ENCODE measurements at regions not wholly inside any gene's neighbourhood (a gene's known extent, or its start where the extent isn't known, plus 50 kb on each side); places are given as distances from the start of the nearest gene placed in this dataset.

- peaks cover 10% of the 10 kb centered on the region for H3K27me3 ChIP-seq (ENCODE audit: control insufficient read depth, extremely low read depth, insufficient read depth, low read length)
- FAIRE-seq = no peak
- H3K4me2 ChIP-seq (ENCODE audit: control insufficient read depth, extremely low read depth, insufficient read depth, low read depth, low read length) = no peak overlapping the region
- H4K20me1 ChIP-seq (ENCODE audit: control insufficient read depth, extremely low read depth, insufficient read depth, low read length) = no peaks in the 10 kb centered on the region
- H3K4me1 ChIP-seq (ENCODE audit: control insufficient read depth, extremely low read depth, insufficient read depth, low read length) = no peaks in the 10 kb centered on the region
- no peaks in the 10 kb centered on the region for H3K9me1 ChIP-seq (ENCODE audit: control insufficient read depth, extremely low read depth, insufficient read depth, low read length)
- no peak overlapping the region for H2AFZ ChIP-seq (ENCODE audit: control insufficient read depth, low read length)
- no peaks in the 10 kb centered on the region for H3K9me3 ChIP-seq (ENCODE audit: control insufficient read depth, low read depth, low read length)
- no peak for DNase-seq (ENCODE audit: low read depth, low spot score)
- H3K36me3 ChIP-seq (ENCODE audit: control insufficient read depth in 2 of 2, extremely low read depth in 1 of 2, insufficient read depth in 2 of 2, low read length in 2 of 2) = no peaks in the 10 kb centered on the region
- dilution Hi-C loops (cut with MboI; ENCODE audit: extremely low pct_ligation_motif_present, low sequenced_read_pairs) = no loop called here
- no peak overlapping the region for H3K9ac ChIP-seq (ENCODE audit: control insufficient read depth, extremely low read depth, insufficient read depth, low read length)
- H3K27ac ChIP-seq (ENCODE audit: control insufficient read depth, insufficient read depth, low read length) = no peak overlapping the region
- TF ChIP-seq CTCF (optimal IDR thresholded peaks at IDR 0.05 in 1 of 3, IDR thresholded peaks at IDR 0.05 in 1 of 3, conservative IDR thresholded peaks at IDR 0.05 in 1 of 3; ENCODE audit: extremely low read depth in 1 of 3, insufficient read depth in 2 of 3, low read length in 3 of 3) (no peak), EZH2 (IDR thresholded peaks at IDR 0.05; ENCODE audit: low read length) (no peak)
- H3K4me3 ChIP-seq (ENCODE audit: control insufficient read depth in 2 of 3, extremely low read depth in 1 of 3, insufficient read depth in 2 of 3, low read depth in 1 of 3, low read length in 3 of 3) = no peak overlapping the region
- no peaks in the 10 kb centered on the region for H3K79me2 ChIP-seq (ENCODE audit: control insufficient read depth, insufficient read depth, low read length)
These were observed 197.7 kb upstream of the CTNNB1 start for GRCh38 chr3:41001556-41001955.

GRCh38 chr3:41002104-41002503 is 197.2 kb upstream of the CTNNB1 start:
- H3K4me2 ChIP-seq (ENCODE audit: control insufficient read depth, extremely low read depth, insufficient read depth, low read depth, low read length) = no peak overlapping the region
- DNase-seq (ENCODE audit: low read depth, low spot score) = no peak
- H4K20me1 ChIP-seq (ENCODE audit: control insufficient read depth, extremely low read depth, insufficient read depth, low read length) = no peaks in the 10 kb centered on the region
- dilution Hi-C loops (cut with MboI; ENCODE audit: extremely low pct_ligation_motif_present, low sequenced_read_pairs) = no loop called here
- H3K9me3 ChIP-seq (ENCODE audit: control insufficient read depth, low read depth, low read length) = no peaks in the 10 kb centered on the region
- H3K27ac ChIP-seq (ENCODE audit: control insufficient read depth, insufficient read depth, low read length) = no peak overlapping the region
- H2AFZ ChIP-seq (ENCODE audit: control insufficient read depth, low read length) = no peak overlapping the region
- no peak overlapping the region for H3K9ac ChIP-seq (ENCODE audit: control insufficient read depth, extremely low read depth, insufficient read depth, low read length)
- H3K4me3 ChIP-seq (ENCODE audit: control insufficient read depth in 2 of 3, extremely low read depth in 1 of 3, insufficient read depth in 2 of 3, low read depth in 1 of 3, low read length in 3 of 3) = no peak overlapping the region
- no peaks in the 10 kb centered on the region for H3K9me1 ChIP-seq (ENCODE audit: control insufficient read depth, extremely low read depth, insufficient read depth, low read length)
- H3K4me1 ChIP-seq (ENCODE audit: control insufficient read depth, extremely low read depth, insufficient read depth, low read length) = no peaks in the 10 kb centered on the region
- FAIRE-seq = no peak
- no peaks in the 10 kb centered on the region for H3K79me2 ChIP-seq (ENCODE audit: control insufficient read depth, insufficient read depth, low read length)
- no peaks in the 10 kb centered on the region for H3K36me3 ChIP-seq (ENCODE audit: control insufficient read depth in 2 of 2, extremely low read depth in 1 of 2, insufficient read depth in 2 of 2, low read length in 2 of 2)
- peaks cover 10% of the 10 kb centered on the region for H3K27me3 ChIP-seq (ENCODE audit: control insufficient read depth, extremely low read depth, insufficient read depth, low read length)
- no peak for TF ChIP-seq EZH2 (IDR thresholded peaks at IDR 0.05; ENCODE audit: low read length)
- TF ChIP-seq CTCF (optimal IDR thresholded peaks at IDR 0.05 in 1 of 3, IDR thresholded peaks at IDR 0.05 in 1 of 3, conservative IDR thresholded peaks at IDR 0.05 in 1 of 3; ENCODE audit: extremely low read depth in 1 of 3, insufficient read depth in 2 of 3, low read length in 3 of 3) = no peak

All from keratinocyte (primary cell).